ENCODE measurements at regions not wholly inside any gene's neighbourhood (a gene's known extent, or its start where the extent isn't known, plus 50 kb on each side); places are given as distances from the start of the nearest gene placed in this dataset.

DNA sequence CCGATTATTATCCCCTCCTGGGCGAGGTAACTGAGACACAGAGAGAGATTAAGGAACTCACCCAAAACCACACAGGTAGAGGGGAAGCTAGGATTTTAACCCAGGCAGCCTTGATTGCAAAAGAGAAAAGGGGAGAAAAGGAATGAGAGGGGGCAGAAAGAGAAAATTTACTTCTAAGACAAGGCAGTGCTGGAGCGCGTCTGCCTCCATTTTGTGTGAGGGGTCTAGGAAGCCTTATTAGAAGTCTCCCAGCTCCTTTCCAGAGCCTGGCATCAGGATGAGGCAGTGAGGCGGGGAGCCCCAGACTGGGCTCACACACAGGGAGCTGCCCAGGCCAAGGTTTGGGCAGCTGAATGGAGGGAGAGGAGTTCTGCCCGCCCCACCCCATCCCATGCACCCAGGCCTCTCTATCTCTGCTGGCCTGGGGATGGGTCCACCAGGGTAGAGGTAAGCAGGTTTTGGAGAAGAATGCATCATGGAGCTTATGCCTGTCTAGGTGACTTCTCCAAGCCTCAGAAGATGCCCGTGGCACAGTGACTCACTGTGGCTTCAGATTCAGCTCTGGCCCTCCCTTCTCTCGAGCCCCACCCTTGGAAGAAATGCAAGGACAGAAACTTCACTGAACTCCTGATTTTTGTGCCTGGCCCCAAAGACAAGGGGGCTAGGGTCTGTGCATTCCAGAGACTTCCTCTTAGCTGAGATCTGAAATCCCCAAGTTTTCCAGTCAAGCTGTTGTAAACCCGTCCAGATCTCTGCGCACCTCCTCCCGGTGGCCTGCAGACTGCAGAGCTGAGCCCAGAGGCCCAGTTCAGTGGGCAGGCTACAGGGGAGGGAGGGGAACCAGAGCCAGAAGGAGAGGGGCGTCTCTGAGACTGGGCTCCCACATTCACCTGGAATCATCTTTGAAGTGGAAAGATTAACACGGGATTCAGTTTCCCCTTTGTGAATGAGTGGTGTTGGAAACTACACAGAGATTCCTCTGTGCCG is 95.1 kb upstream of the CDH5 start:
- TF ChIP-seq CTCF (IDR thresholded peaks at IDR 0.05) (no peak), POLR2A (IDR thresholded peaks at IDR 0.05) (no peak), EP300 (IDR thresholded peaks at IDR 0.05) (no peak), POLR2AphosphoS5 (IDR thresholded peaks at IDR 0.05) (no peak)

Measured in suprapubic skin (tissue), 4 donors.